ENCODE measurements at regions not wholly inside any gene's neighbourhood (a gene's known extent, or its start where the extent isn't known, plus 50 kb on each side); places are given as distances from the start of the nearest gene placed in this dataset.

DNA sequence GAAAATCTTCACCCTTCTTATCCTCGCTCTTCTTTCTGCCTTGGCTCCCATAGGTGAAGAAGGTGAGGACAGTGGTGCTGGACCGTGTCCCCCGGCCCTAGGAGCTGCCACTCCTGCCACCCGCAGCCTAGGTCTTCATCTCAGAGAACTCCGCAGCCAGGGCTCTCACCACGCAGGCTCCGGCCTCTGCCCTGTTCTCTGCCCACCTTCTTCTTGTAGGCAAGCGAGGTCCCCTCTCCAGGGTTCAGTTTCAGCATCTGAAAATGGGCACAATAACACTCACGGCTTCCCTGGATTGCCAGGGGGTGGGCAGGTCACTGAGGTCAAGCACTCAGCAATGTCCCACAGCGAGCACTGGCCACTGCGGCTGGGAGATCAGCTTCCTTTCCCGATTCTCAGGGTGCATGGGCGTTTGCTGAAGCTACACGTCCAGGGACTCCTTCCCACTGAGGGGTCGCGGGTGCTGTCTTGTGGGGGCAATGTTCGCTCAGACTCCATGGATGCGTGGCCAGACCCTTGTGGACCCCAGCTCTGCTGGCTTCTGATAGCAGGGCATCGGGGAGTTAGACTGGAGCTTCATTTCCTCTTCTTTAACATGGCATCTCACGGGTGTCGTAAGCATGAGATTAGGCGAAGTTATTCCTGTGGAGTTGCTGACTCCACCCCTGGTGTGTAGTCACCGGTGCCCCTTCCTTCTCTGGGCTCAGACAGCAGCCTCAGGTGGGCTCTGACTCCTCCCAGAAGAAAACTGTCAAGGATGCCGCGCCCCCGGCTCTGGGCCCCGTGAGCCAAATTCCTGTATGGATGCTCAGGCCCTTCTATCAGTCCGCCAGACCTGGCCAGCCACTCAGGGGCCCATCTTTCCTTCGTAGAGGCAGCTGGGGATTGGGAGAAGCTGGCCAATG is 145.1 kb upstream of the IRX2 start:
- TF ChIP-seq, protein P1, sequence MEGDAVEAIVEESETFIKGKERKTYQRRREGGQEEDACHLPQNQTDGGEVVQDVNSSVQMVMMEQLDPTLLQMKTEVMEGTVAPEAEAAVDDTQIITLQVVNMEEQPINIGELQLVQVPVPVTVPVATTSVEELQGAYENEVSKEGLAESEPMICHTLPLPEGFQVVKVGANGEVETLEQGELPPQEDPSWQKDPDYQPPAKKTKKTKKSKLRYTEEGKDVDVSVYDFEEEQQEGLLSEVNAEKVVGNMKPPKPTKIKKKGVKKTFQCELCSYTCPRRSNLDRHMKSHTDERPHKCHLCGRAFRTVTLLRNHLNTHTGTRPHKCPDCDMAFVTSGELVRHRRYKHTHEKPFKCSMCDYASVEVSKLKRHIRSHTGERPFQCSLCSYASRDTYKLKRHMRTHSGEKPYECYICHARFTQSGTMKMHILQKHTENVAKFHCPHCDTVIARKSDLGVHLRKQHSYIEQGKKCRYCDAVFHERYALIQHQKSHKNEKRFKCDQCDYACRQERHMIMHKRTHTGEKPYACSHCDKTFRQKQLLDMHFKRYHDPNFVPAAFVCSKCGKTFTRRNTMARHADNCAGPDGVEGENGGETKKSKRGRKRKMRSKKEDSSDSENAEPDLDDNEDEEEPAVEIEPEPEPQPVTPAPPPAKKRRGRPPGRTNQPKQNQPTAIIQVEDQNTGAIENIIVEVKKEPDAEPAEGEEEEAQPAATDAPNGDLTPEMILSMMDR (IDR thresholded peaks at IDR 0.05), result no peak
- no peak for TF ChIP-seq POLR2AphosphoS5 (IDR thresholded peaks at IDR 0.05)
- TF ChIP-seq POLR2A (IDR thresholded peaks at IDR 0.05), result no peak
